ENCODE measurements at regions not wholly inside any gene's neighbourhood (a gene's known extent, or its start where the extent isn't known, plus 50 kb on each side); places are given as distances from the start of the nearest gene placed in this dataset.

- TF ChIP-seq POLR2A (IDR thresholded peaks at IDR 0.05) (no peak), CTCF (IDR thresholded peaks at IDR 0.05) (no peak)
- no peak for DNase-seq
- intact Hi-C loops (cut with DNase I), result no loop called here
- Histone ChIP-seq H3K4me3 (no peak overlapping the region), H3K9me3 (replicated peaks in 1 of 3) (no peaks in the 10 kb centered on the region), H3K27ac (no peak overlapping the region), H3K36me3 (replicated peaks in 1 of 2) (no peaks in the 10 kb centered on the region), H3K4me1 (replicated peaks in 1 of 2) (no peaks in the 10 kb centered on the region), H3K27me3 (no peaks in the 10 kb centered on the region)
- 91 to 93% (median 92%) methylated on average over 4 of the region's 4 CpGs for WGBS, 4 donors
Measured at GRCh38 chr10:113282564-113282963, 270.3 kb upstream of the HABP2 start.

- no peaks in the 10 kb centered on the region for H3K36me3 ChIP-seq (replicated peaks in 1 of 2)
- 83 to 91% (median 87%) methylated on average over 4 to 5 of the region's 5 CpGs for WGBS, 4 donors
- no peaks in the 10 kb centered on the region for H3K27me3 ChIP-seq
- intact Hi-C loops (cut with DNase I), result no loop called here
- H3K4me1 ChIP-seq (replicated peaks in 1 of 2), result no peaks in the 10 kb centered on the region
- DNase-seq, result no peak
- no peak overlapping the region for H3K4me3 ChIP-seq
- no peaks in the 10 kb centered on the region for H3K9me3 ChIP-seq (replicated peaks in 1 of 3)
- H3K27ac ChIP-seq, result no peak overlapping the region
- TF ChIP-seq CTCF (IDR thresholded peaks at IDR 0.05) (no peak), POLR2A (IDR thresholded peaks at IDR 0.05) (no peak)
Measured at GRCh38 chr10:113283189-113283588, 269.7 kb upstream of the HABP2 start.

GRCh38 chr10:113284635-113285034 lies 268.2 kb upstream of the HABP2 start:
- Histone ChIP-seq H3K4me3 (no peak overlapping the region), H3K27me3 (no peaks in the 10 kb centered on the region), H3K4me1 (replicated peaks in 1 of 2) (no peaks in the 10 kb centered on the region), H3K9me3 (replicated peaks in 1 of 3) (no peaks in the 10 kb centered on the region), H3K27ac (no peak overlapping the region), H3K36me3 (replicated peaks in 1 of 2) (no peaks in the 10 kb centered on the region)
- 92 to 97% (median 94%) methylated on average over 4 of the region's 4 CpGs for WGBS, 4 donors
- intact Hi-C loops (cut with DNase I), result no loop called here
- TF ChIP-seq POLR2A (IDR thresholded peaks at IDR 0.05) (no peak), CTCF (IDR thresholded peaks at IDR 0.05) (no peak)
- DNase-seq, result no peak

GRCh38 chr10:113285305-113285704 lies 267.5 kb upstream of the HABP2 start:
- 54 to 71% (median 68%) methylated on average over 9 of the region's 9 CpGs for WGBS, 4 donors
- no peak overlapping the region for H3K4me3 ChIP-seq
- no peaks in the 10 kb centered on the region for H3K27me3 ChIP-seq
- H3K4me1 ChIP-seq (replicated peaks in 1 of 2), result no peaks in the 10 kb centered on the region
- no peak overlapping the region for H3K27ac ChIP-seq
- TF ChIP-seq CTCF (IDR thresholded peaks at IDR 0.05), result no peak
- no peak for TF ChIP-seq POLR2A (IDR thresholded peaks at IDR 0.05)
- no peaks in the 10 kb centered on the region for H3K36me3 ChIP-seq (replicated peaks in 1 of 2)
- DNase-seq, result peak in 2 of 7 donors; percentile 23 to 31
- H3K9me3 ChIP-seq (replicated peaks in 1 of 3), result no peaks in the 10 kb centered on the region
- intact Hi-C loops (cut with DNase I), result no loop called here
